GM12875 (cell line): ENCODE measurements at regions not wholly inside any gene's neighbourhood (a gene's known extent, or its start where the extent isn't known, plus 50 kb on each side); places are given as distances from the start of the nearest gene placed in this dataset.

Experiments
- H3K4me3 ChIP-seq: one replicate; pipeline ENCODE4 v1.5.1; 2011; ENCODE audit warnings: low read depth, low read length, control low read depth
- CTCF ChIP-seq: IDR thresholded peaks from 2 replicates; pipeline ENCODE4 v1.5.1; 2011; ENCODE audit warnings: low read depth, mild to moderate bottlenecking, control low read depth, inconsistent platforms, low read length, moderate library complexity, borderline replicate concordance; ENCODE audit not compliant: insufficient read depth

- H3K4me3 ChIP-seq, result no peak overlapping the region
- no peak for TF ChIP-seq CTCF
These were observed 696.7 kb downstream of the DHX35 start for GRCh38 chr20:39658662-39659409.

GRCh38 chr20:39654171-39654570 lies 692.0 kb downstream of the DHX35 start:
- TF ChIP-seq CTCF, result no peak

GRCh38 chr20:39651645-39652325 lies 689.6 kb downstream of the DHX35 start:
- TF ChIP-seq CTCF, result no peak
- H3K4me3 ChIP-seq, result no peak overlapping the region

More at GRCh38 chr20:39654171-39654570, 692.0 kb downstream of the DHX35 start:
- H3K4me3 ChIP-seq, result no peak overlapping the region

GRCh38 chr20:39646874-39647413 lies 684.8 kb downstream of the DHX35 start:
- H3K4me3 ChIP-seq, result no peak overlapping the region
- no peak for TF ChIP-seq CTCF

- H3K4me3 ChIP-seq, result no peak overlapping the region
- TF ChIP-seq CTCF, result no peak
These were observed 683.0 kb downstream of the DHX35 start for GRCh38 chr20:39645131-39645530.

GRCh38 chr20:39643292-39643691 lies 681.1 kb downstream of the DHX35 start:
- no peak overlapping the region for H3K4me3 ChIP-seq
- no peak for TF ChIP-seq CTCF
